Breast epithelium (tissue), 4 donors: ENCODE measurements at regions not wholly inside any gene's neighbourhood (a gene's known extent, or its start where the extent isn't known, plus 50 kb on each side); places are given as distances from the start of the nearest gene placed in this dataset.
A peak's percentile ranks its signal among the peaks of the same experiment; 100 is the strongest.

Experiments used
- DNase-seq, 2 donors: peaks; one replicate each; pipeline ENCODE4 v3.0.0-alpha.2; 2019; ENCODE audit warnings: low spot score in 2 of 2
- H3K27ac ChIP-seq, 2 donors: fragments of 200-600 bp; sonication (generic) in 1 of 2; one replicate each; pipeline ENCODE4 v1.5.1; 2016 to 2019; ENCODE audit warnings: mild to moderate bottlenecking in 1 of 2
- H3K27me3 ChIP-seq, 2 donors: fragments of 200-600 bp; sonication (generic) in 1 of 2; one replicate each; pipeline versions ENCODE4 v1.5.1 to v1.6.0; 2017 to 2019; ENCODE audit warnings: control low read depth in 1 of 2, mild to moderate bottlenecking in 1 of 2
- H3K36me3 ChIP-seq: fragments of 200-600 bp; one replicate; pipeline ENCODE4 v1.5.1; 2019
- H3K4me1 ChIP-seq, 2 donors: fragments of 200-600 bp; sonication (generic); one replicate each; pipeline ENCODE4 v1.5.1; 2016 to 2019; ENCODE audit warnings: control low read depth in 1 of 2
- H3K4me3 ChIP-seq, 3 donors: fragments of 200-600 bp; sonication (generic); 1 replicate in 2 of 3; 2 replicates in 1 of 3; pipeline ENCODE4 v1.5.1; 2016 to 2019; ENCODE audit warnings: mild to moderate bottlenecking in 3 of 3, moderate library complexity in 2 of 3
- H3K9me3 ChIP-seq, 2 donors: fragments of 200-600 bp; sonication (generic) in 1 of 2; one replicate each; pipeline ENCODE4 v1.5.1; 2016 to 2019; ENCODE audit warnings: control low read depth in 1 of 2
- POLR2A ChIP-seq: fragments of 450-650 bp; IDR thresholded peaks from one replicate; pipeline ENCODE4 v1.6.1; 2016; ENCODE audit warnings: antibody characterized with exemption, mild to moderate bottlenecking, moderate library complexity
- POLR2AphosphoS5 ChIP-seq, 3 donors: sonication (generic); formaldehyde crosslinking; IDR thresholded peaks; one replicate each; pipeline ENCODE4 v1.6.1; 2017; ENCODE audit warnings: antibody characterized with exemption in 3 of 3
- intact Hi-C: fragments of 100-400 bp; cut with DNase I; formaldehyde crosslinking; loops from one replicate; pipeline ENCODE4 v1.15.1; 2023; ENCODE audit warnings: low total_unique reads
- TF ChIP-seq, protein P1 (sequence below), 3 donors: fragments of 450-650 bp; IDR thresholded peaks; one replicate each; pipeline ENCODE4 v1.5.1; 2016 to 2017; ENCODE audit warnings: antibody characterized with exemption in 3 of 3, mild to moderate bottlenecking in 3 of 3, moderate library complexity in 3 of 3

DNA sequence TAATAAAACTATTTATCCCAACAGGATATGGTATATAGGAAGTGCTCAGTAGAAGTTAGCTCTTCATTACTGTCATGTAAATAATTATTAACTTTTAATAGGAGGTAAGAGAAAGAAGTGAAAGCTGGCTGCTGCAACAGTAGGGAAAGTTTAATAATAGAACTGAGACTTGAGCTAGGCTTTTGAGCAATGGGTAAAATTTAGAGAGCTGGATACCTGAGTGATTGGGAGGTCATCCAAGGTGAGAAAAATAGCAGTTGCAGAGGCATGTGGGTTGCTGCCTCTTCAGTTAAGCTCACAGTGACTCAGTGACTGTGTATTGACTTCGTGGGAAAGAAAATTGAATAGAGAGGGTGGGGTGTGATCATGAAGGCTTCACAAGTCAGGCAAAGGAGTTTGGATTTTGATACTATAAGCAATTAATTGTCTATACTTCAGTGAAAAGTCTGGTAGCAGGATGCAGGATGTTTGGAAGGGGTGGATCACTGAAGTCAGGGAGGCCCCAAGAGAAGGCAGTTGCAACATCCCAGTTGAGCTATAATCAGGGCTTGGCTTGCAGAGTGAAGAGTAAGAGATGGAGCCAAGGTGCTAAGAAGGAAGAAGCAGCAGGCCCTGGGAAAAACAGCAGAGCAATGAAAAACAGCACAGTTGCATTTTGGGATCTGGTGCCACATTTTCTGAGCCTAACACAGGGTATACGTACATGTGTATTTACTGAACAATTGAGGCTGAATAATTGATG is 172.0 kb upstream of the FRMD6 start:
- Histone ChIP-seq H3K4me1 (no peaks in the 10 kb centered on the region), H3K36me3 (no peaks in the 10 kb centered on the region), H3K27me3 (no peaks in the 10 kb centered on the region), H3K4me3 (no peak overlapping the region), H3K27ac (peak overlapping the region; percentile 27 to 40), H3K9me3 (no peaks in the 10 kb centered on the region)
- intact Hi-C loops: no loop called here
- no peak for DNase-seq
- TF ChIP-seq POLR2AphosphoS5 (IDR thresholded peaks at IDR 0.05) (no peak), POLR2A (no peak)
- TF ChIP-seq, protein P1, sequence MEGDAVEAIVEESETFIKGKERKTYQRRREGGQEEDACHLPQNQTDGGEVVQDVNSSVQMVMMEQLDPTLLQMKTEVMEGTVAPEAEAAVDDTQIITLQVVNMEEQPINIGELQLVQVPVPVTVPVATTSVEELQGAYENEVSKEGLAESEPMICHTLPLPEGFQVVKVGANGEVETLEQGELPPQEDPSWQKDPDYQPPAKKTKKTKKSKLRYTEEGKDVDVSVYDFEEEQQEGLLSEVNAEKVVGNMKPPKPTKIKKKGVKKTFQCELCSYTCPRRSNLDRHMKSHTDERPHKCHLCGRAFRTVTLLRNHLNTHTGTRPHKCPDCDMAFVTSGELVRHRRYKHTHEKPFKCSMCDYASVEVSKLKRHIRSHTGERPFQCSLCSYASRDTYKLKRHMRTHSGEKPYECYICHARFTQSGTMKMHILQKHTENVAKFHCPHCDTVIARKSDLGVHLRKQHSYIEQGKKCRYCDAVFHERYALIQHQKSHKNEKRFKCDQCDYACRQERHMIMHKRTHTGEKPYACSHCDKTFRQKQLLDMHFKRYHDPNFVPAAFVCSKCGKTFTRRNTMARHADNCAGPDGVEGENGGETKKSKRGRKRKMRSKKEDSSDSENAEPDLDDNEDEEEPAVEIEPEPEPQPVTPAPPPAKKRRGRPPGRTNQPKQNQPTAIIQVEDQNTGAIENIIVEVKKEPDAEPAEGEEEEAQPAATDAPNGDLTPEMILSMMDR (IDR thresholded peaks at IDR 0.05): no peak

DNA sequence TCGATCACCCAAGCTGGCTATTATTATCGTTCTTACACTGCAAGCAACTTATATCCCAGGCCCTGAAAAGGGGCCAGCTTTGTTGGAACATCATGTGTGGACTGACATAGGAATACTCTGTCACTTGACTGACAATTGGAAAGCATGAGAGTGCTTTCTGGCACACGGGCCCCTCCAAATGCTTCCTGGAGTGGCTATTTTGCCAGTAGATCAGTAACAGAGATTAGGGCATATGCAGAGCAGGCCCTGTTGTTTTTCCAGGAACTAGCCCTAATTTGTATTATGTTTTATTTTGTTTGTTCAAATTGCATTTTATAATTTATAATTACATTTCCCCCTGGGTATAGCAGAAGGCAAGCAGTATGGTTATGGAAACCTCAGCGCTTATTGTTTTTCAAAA is 170.1 kb upstream of the FRMD6 start:
- H3K27me3 ChIP-seq: no peaks in the 10 kb centered on the region
- H3K27ac ChIP-seq: no peak overlapping the region
- TF ChIP-seq POLR2A (no peak), POLR2AphosphoS5 (IDR thresholded peaks at IDR 0.05) (no peak)
- TF ChIP-seq, protein P1 (IDR thresholded peaks at IDR 0.05): no peak
- DNase-seq: no peak
- H3K36me3 ChIP-seq: no peaks in the 10 kb centered on the region
- H3K9me3 ChIP-seq: no peaks in the 10 kb centered on the region
- H3K4me3 ChIP-seq: no peak overlapping the region
- intact Hi-C loops: no loop called here
- H3K4me1 ChIP-seq: no peaks in the 10 kb centered on the region

DNA sequence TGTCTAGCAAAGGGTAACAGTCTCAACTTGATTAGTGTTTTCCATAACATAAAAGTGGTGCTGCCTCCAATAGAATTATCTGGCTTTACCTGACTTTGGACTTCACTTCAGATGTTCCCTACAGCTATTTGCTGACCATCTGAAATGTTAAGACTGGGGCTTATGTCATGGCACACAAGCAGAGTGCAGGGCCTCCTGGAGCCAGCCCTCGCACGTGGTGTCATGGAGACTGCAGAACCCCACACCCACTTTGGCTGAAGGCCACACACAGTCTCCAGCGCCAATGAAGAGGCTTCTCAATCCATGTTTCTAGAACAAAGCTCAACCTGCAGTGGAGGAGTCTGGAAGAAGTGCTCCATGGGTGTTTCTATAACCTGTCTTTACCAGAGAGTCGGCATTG is 169.6 kb upstream of the FRMD6 start:
- Histone ChIP-seq H3K27me3 (no peaks in the 10 kb centered on the region), H3K9me3 (no peaks in the 10 kb centered on the region), H3K27ac (no peak overlapping the region), H3K4me3 (no peak overlapping the region), H3K4me1 (no peaks in the 10 kb centered on the region), H3K36me3 (no peaks in the 10 kb centered on the region)
- no peak for DNase-seq
- intact Hi-C loops: no loop called here
- no peak for TF ChIP-seq POLR2AphosphoS5 (IDR thresholded peaks at IDR 0.05)
- TF ChIP-seq, protein P1 (IDR thresholded peaks at IDR 0.05): no peak
- no peak for TF ChIP-seq POLR2A

DNA sequence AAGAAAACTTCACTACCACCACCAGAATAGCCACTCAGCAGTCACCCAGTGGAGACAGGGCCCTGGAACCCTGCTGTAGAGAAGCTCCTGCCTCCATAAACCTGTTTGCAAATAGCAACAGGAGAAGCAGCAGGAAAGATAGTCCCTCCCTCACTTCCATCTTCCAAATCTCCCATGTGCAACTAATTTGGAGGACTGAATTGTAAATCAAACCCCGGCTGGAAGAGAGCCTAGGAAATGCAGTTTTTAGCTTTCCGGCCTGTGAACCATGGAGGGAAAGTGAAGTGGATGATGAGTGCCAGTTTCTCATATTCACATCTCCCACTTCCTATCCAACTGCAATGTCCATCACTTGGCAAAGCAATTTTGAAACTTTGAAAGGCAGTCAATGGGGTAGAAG is 167.2 kb upstream of the FRMD6 start:
- intact Hi-C loops: no loop called here
- Histone ChIP-seq H3K9me3 (no peaks in the 10 kb centered on the region), H3K36me3 (no peaks in the 10 kb centered on the region), H3K4me1 (no peaks in the 10 kb centered on the region), H3K4me3 (no peak overlapping the region), H3K27ac (peak overlapping the region in 1 of 2 donors; percentile 9), H3K27me3 (no peaks in the 10 kb centered on the region)
- TF ChIP-seq POLR2A (no peak), POLR2AphosphoS5 (IDR thresholded peaks at IDR 0.05) (no peak)
- TF ChIP-seq, protein P1 (IDR thresholded peaks at IDR 0.05): no peak
- no peak for DNase-seq

DNA sequence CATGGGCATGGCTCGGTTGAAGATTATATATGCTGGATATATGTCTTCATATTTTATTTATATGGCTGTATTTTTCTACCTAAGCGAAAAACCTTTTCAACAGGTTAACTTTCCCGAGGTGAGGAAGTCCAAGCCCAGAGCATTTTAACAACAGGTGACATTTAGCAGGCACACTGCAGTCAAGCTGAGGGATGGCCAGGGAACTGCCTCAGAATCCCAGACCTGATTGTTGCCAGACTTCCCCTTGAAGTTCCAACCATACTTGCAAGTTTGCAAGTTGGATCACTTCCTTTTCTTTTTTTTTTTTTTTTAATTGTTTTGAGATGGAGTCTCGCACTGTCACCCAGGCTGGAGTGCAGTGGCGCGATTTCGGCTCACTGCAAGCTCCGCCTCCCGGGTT is 166.0 kb upstream of the FRMD6 start:
- intact Hi-C loops: loop anchor here (5.0 kb wide), 1 partner anchor 212 kb away; no protein-coding TSS in a partner anchor

More for the DNA sequence above, 166.0 kb upstream of the FRMD6 start:
- no peak for TF ChIP-seq POLR2A
- TF ChIP-seq, protein P1 (IDR thresholded peaks at IDR 0.05): no peak
- TF ChIP-seq POLR2AphosphoS5 (IDR thresholded peaks at IDR 0.05): no peak
- no peaks in the 10 kb centered on the region for H3K36me3 ChIP-seq
- no peak for DNase-seq
- H3K27ac ChIP-seq: no peak overlapping the region
- H3K9me3 ChIP-seq: no peaks in the 10 kb centered on the region
- H3K4me1 ChIP-seq: no peaks in the 10 kb centered on the region
- no peak overlapping the region for H3K4me3 ChIP-seq
- H3K27me3 ChIP-seq: no peaks in the 10 kb centered on the region
